GM12891 (cell line): ENCODE measurements at regions not wholly inside any gene's neighbourhood (a gene's known extent, or its start where the extent isn't known, plus 50 kb on each side); places are given as distances from the start of the nearest gene placed in this dataset.

ENCODE experiments used
- DNase-seq: peaks from one replicate; pipeline ENCODE4 v3.0.0; 2011; ENCODE audit warnings: low spot score; ENCODE audit not compliant: insufficient read length
- FAIRE-seq: peaks from 2 replicates; lab custom pipeline; 2011; peaks lifted over from hg19 to GRCh38; lab: Jason Lieb, UNC
- PAX5 ChIP-seq: IDR thresholded peaks from 2 replicates; pipeline ENCODE4 v1.6.1; 2011; ENCODE audit warnings: low read length, moderate library complexity, mild to moderate bottlenecking; ENCODE audit not compliant: insufficient read depth, severe bottlenecking
- POLR2A ChIP-seq: IDR thresholded peaks from 2 replicates; pipeline ENCODE4 v1.6.1; 2011; ENCODE audit warnings: low read depth, low read length, control low read depth
- POLR2AphosphoS5 ChIP-seq: IDR thresholded peaks from 2 replicates; pipeline ENCODE4 v1.6.1; 2011; ENCODE audit warnings: low read depth, low read length, control low read depth
- POU2F2 ChIP-seq: IDR thresholded peaks from 2 replicates; pipeline ENCODE4 v1.6.1; 2011; ENCODE audit warnings: low read depth, mild to moderate bottlenecking, control low read depth, low read length, moderate library complexity
- SPI1 ChIP-seq: IDR thresholded peaks from 2 replicates; pipeline ENCODE4 v1.6.1; 2011; ENCODE audit warnings: low read depth, low read length, control low read depth
- TAF1 ChIP-seq: IDR thresholded peaks from 2 replicates; pipeline ENCODE4 v1.6.1; 2011; ENCODE audit warnings: low read depth, low read length, control low read depth

GRCh38 chr4:80145739-80146138 is 51.6 kb upstream of the PRDM8 start:
- no peak for FAIRE-seq
- no peak for DNase-seq
- TF ChIP-seq POLR2AphosphoS5 (no peak), POU2F2 (no peak), SPI1 (no peak), TAF1 (no peak), PAX5 (no peak)

- no peak for DNase-seq
- TF ChIP-seq POLR2A (no peak), POLR2AphosphoS5 (no peak), PAX5 (no peak), TAF1 (no peak), SPI1 (no peak), POU2F2 (no peak)
- no peak for FAIRE-seq
These were observed 52.4 kb upstream of the PRDM8 start for GRCh38 chr4:80144676-80145470.

- TF ChIP-seq POU2F2 (no peak), POLR2A (no peak), SPI1 (no peak), POLR2AphosphoS5 (no peak), TAF1 (no peak), PAX5 (no peak)
- no peak for DNase-seq
- no peak for FAIRE-seq
These were observed 54.0 kb upstream of the PRDM8 start for GRCh38 chr4:80143307-80143679.

- DNase-seq: no peak
- FAIRE-seq: peak; percentile 35
- no peak for TF ChIP-seq POU2F2
- no peak for TF ChIP-seq TAF1
- no peak for TF ChIP-seq POLR2A
- TF ChIP-seq POLR2AphosphoS5: no peak
- TF ChIP-seq PAX5: no peak
- no peak for TF ChIP-seq SPI1
These were observed 54.7 kb upstream of the PRDM8 start for GRCh38 chr4:80142394-80143306.

GRCh38 chr4:80141543-80141942 is 55.8 kb upstream of the PRDM8 start:
- TF ChIP-seq PAX5 (no peak), SPI1 (no peak), TAF1 (no peak), POLR2AphosphoS5 (no peak), POU2F2 (no peak), POLR2A (no peak)
- FAIRE-seq: no peak
- no peak for DNase-seq

GRCh38 chr4:80140194-80140593 is 57.1 kb upstream of the PRDM8 start:
- no peak for DNase-seq
- no peak for FAIRE-seq
- no peak for TF ChIP-seq POLR2AphosphoS5
- no peak for TF ChIP-seq POU2F2
- no peak for TF ChIP-seq POLR2A
- no peak for TF ChIP-seq SPI1
- TF ChIP-seq TAF1: no peak
- TF ChIP-seq PAX5: no peak

GRCh38 chr4:80139671-80140070 is 57.6 kb upstream of the PRDM8 start:
- DNase-seq: no peak
- no peak for FAIRE-seq
- no peak for TF ChIP-seq POLR2A
- TF ChIP-seq TAF1: no peak
- no peak for TF ChIP-seq POLR2AphosphoS5

- peak; percentile 31 for FAIRE-seq
- DNase-seq: peak; percentile 9
- TF ChIP-seq TAF1 (no peak), PAX5 (no peak), SPI1 (no peak), POLR2A (no peak), POU2F2 (no peak), POLR2AphosphoS5 (no peak)
These were observed 58.5 kb upstream of the PRDM8 start for GRCh38 chr4:80138551-80139538.

GRCh38 chr4:80137631-80138030 is 59.7 kb upstream of the PRDM8 start:
- no peak for DNase-seq
- no peak for FAIRE-seq
- no peak for TF ChIP-seq PAX5
- no peak for TF ChIP-seq POU2F2
- no peak for TF ChIP-seq POLR2A
- TF ChIP-seq POLR2AphosphoS5: no peak
- TF ChIP-seq SPI1: no peak
- TF ChIP-seq TAF1: no peak
